H1 (cell line): ENCODE measurements at regions not wholly inside any gene's neighbourhood (a gene's known extent, or its start where the extent isn't known, plus 50 kb on each side); places are given as distances from the start of the nearest gene placed in this dataset.

Experiments used
- CTCF ChIA-PET: fragments of 300-600 bp; sonication (Branson Sonifier 250); formaldehyde crosslinking; loops from one replicate; lab custom pipeline; 2021; ENCODE audit not compliant: partially characterized antibody; lab: Charles Lee
- POLR2A ChIA-PET: fragments of 300-600 bp; sonication (Branson Sonifier 250); formaldehyde crosslinking; loops from one replicate; lab custom pipeline; 2021; ENCODE audit warnings: inconsistent platforms; ENCODE audit not compliant: partially characterized antibody; lab: Charles Lee
- DNase-seq, 2 experiments: peaks; one replicate each; pipeline versions ENCODE4 v3.0.0 to v3.0.0-alpha.2; 2010 to 2022; ENCODE audit warnings: low spot score in 2 of 2, low read depth in 1 of 2, mixed read lengths in 1 of 2
- FAIRE-seq: peaks from 2 replicates; lab custom pipeline; 2011; peaks lifted over from hg19 to GRCh38; lab: Jason Lieb, UNC
- H2AFZ ChIP-seq: 2 replicates; pipeline ENCODE4 v1.8.1; 2012; ENCODE audit warnings: low read length, inconsistent platforms
- H2AK5ac ChIP-seq: 2 replicates; pipeline ENCODE4 v1.6.1; 2013; ENCODE audit warnings: low read depth, low read length
- H2BK120ac ChIP-seq: replicated peaks from 2 replicates; pipeline ENCODE3; 2013; ENCODE audit warnings: low read depth, low read length, inconsistent platforms
- H2BK12ac ChIP-seq: 2 replicates; pipeline ENCODE4 v1.6.1; 2013; ENCODE audit warnings: low read depth, low read length
- H2BK15ac ChIP-seq: 2 replicates; pipeline ENCODE4 v1.6.1; 2013; ENCODE audit warnings: low read length
- H2BK20ac ChIP-seq: 2 replicates; pipeline ENCODE4 v1.6.1; 2013; ENCODE audit warnings: low read length
- H2BK5ac ChIP-seq: 2 replicates; pipeline ENCODE4 v1.6.1; 2013; ENCODE audit warnings: low read depth, low read length
- H3K14ac ChIP-seq: 2 replicates; pipeline ENCODE4 v1.6.1; 2013; ENCODE audit warnings: inconsistent platforms; ENCODE audit not compliant: insufficient read length
- H3K18ac ChIP-seq: 2 replicates; pipeline ENCODE4 v1.6.1; 2013; ENCODE audit warnings: low read length; ENCODE audit errors: extremely low read depth
- H3K23ac ChIP-seq: 2 replicates; pipeline ENCODE4 v1.6.1; 2013; ENCODE audit warnings: inconsistent platforms; ENCODE audit not compliant: insufficient read length
- H3K23me2 ChIP-seq: 2 replicates; pipeline ENCODE4 v1.6.1; 2013; ENCODE audit warnings: low read depth, low read length
- H3K27ac ChIP-seq: 2 replicates; pipeline ENCODE4 v1.6.1; 2011; ENCODE audit warnings: low read depth, low read length, inconsistent platforms
- H3K27me3 ChIP-seq, 4 experiments: replicated peaks in 1 of 4; 1 replicate in 1 of 4; 2 replicates in 3 of 4; pipeline versions ENCODE4 v1.6.1 to v1.8.1; 2011 to 2013; ENCODE audit warnings: low read length in 3 of 4, mild to moderate bottlenecking in 3 of 4, inconsistent platforms in 2 of 4, mixed read lengths in 2 of 4, moderate library complexity in 1 of 4; ENCODE audit not compliant: control insufficient read depth in 3 of 4, insufficient read depth in 3 of 4; ENCODE audit errors: extremely low read depth in 1 of 4
- H3K36me3 ChIP-seq, 4 experiments: 2 replicates each; pipeline versions ENCODE4 v1.6.1 to v1.8.1; 2011 to 2013; ENCODE audit warnings: mild to moderate bottlenecking in 4 of 4, low read length in 3 of 4, moderate library complexity in 2 of 4, control low read depth in 1 of 4, inconsistent platforms in 1 of 4; ENCODE audit not compliant: insufficient read depth in 4 of 4, control insufficient read depth in 2 of 4
- H3K4ac ChIP-seq: replicated peaks from 2 replicates; pipeline ENCODE3; 2013; ENCODE audit warnings: low read length, low read depth, mixed read lengths, inconsistent platforms; ENCODE audit not compliant: insufficient read length
- H3K4me1 ChIP-seq, 4 experiments: replicated peaks in 1 of 4; 1 replicate in 1 of 4; 2 replicates in 3 of 4; pipeline versions ENCODE4 v1.6.1 to v1.8.1; 2011 to 2013; ENCODE audit warnings: low read length in 3 of 4, inconsistent platforms in 2 of 4, mixed read lengths in 1 of 4; ENCODE audit not compliant: insufficient read depth in 4 of 4, control insufficient read depth in 3 of 4
- H3K4me2 ChIP-seq, 2 experiments: 2 replicates each; pipeline versions ENCODE4 v1.6.1 to v1.8.1; 2011 to 2013; ENCODE audit warnings: low read depth in 2 of 2, low read length in 2 of 2, control low read depth in 1 of 2, inconsistent platforms in 1 of 2, mild to moderate bottlenecking in 1 of 2; ENCODE audit not compliant: insufficient read depth in 1 of 2
- H3K4me3 ChIP-seq, 4 experiments: fragments of 200-600, 300-600 bp in 1 of 4; sonication (generic), shearing (Covaris generic), sonication (Bioruptor Twin) in 1 of 4; 2 replicates each; pipeline versions ENCODE4 v1.5.1 to v1.8.1; 2011 to 2016; ENCODE audit warnings: low read length in 4 of 4, low read depth in 3 of 4, control low read depth in 2 of 4, inconsistent platforms in 2 of 4, mild to moderate bottlenecking in 2 of 4, mixed read lengths in 1 of 4, moderate library complexity in 1 of 4; ENCODE audit not compliant: insufficient read depth in 2 of 4; ENCODE audit errors: extremely low read depth in 1 of 4
- H3K56ac ChIP-seq: replicated peaks from 2 replicates; pipeline ENCODE3; 2013; ENCODE audit warnings: low read depth, mild to moderate bottlenecking, mixed read lengths, low read length, inconsistent platforms; ENCODE audit not compliant: insufficient read length
- H3K79me1 ChIP-seq: 2 replicates; pipeline ENCODE4 v1.6.1; 2013; ENCODE audit warnings: low read depth, low read length, control low read depth
- H3K79me2 ChIP-seq, 2 experiments: 2 replicates each; pipeline versions ENCODE4 v1.6.1 to v1.8.1; 2012 to 2013; ENCODE audit warnings: low read length in 2 of 2, mild to moderate bottlenecking in 2 of 2, inconsistent platforms in 1 of 2; ENCODE audit not compliant: insufficient read depth in 2 of 2, control insufficient read depth in 1 of 2
- H3K9ac ChIP-seq, 4 experiments: replicated peaks in 1 of 4; 1 replicate in 1 of 4; 2 replicates in 3 of 4; pipeline versions ENCODE4 v1.6.1 to v1.8.1; 2011 to 2013; ENCODE audit warnings: low read depth in 3 of 4, low read length in 3 of 4, control low read depth in 2 of 4, mild to moderate bottlenecking in 2 of 4, moderate library complexity in 2 of 4, inconsistent platforms in 1 of 4; ENCODE audit errors: extremely low read depth in 1 of 4
- H3K9me3 ChIP-seq, 2 experiments: 2 replicates each; pipeline versions ENCODE4 v1.6.1 to v1.8.1; 2012 to 2013; ENCODE audit warnings: mild to moderate bottlenecking in 2 of 2, moderate library complexity in 2 of 2, control low read depth in 1 of 2, inconsistent platforms in 1 of 2, low read depth in 1 of 2, low read length in 1 of 2, mixed read lengths in 1 of 2; ENCODE audit not compliant: insufficient read depth in 2 of 2
- H4K20me1 ChIP-seq, 2 experiments: replicated peaks in 1 of 2; 2 replicates each; pipeline versions ENCODE3 to v1.8.1; 2011 to 2013; ENCODE audit warnings: inconsistent platforms in 2 of 2, low read length in 2 of 2, mild to moderate bottlenecking in 1 of 2; ENCODE audit not compliant: insufficient read depth in 2 of 2, control insufficient read depth in 1 of 2
- H4K5ac ChIP-seq: 2 replicates; pipeline ENCODE4 v1.6.1; 2013; ENCODE audit warnings: low read length, low read depth, mixed read lengths, inconsistent platforms; ENCODE audit not compliant: insufficient read length
- H4K8ac ChIP-seq: 2 replicates; pipeline ENCODE4 v1.8.0; 2013; ENCODE audit warnings: mild to moderate bottlenecking, moderate library complexity, low read length, inconsistent platforms; ENCODE audit not compliant: insufficient read depth; ENCODE audit errors: extremely low read depth
- H4K91ac ChIP-seq: replicated peaks from 2 replicates; pipeline ENCODE3; 2013; ENCODE audit warnings: low read length, mixed read lengths, inconsistent platforms; ENCODE audit not compliant: insufficient read length
- BCL11A ChIP-seq, 2 experiments: IDR thresholded peaks; one replicate each; pipeline ENCODE4 v1.6.1; 2011; ENCODE audit warnings: low read depth in 2 of 2, low read length in 2 of 2, mild to moderate bottlenecking in 2 of 2
- CHD1 ChIP-seq: IDR thresholded peaks from 2 replicates; pipeline ENCODE4 v1.6.1; 2012; ENCODE audit warnings: low read depth, low read length, improper control_type of control experiment
- CREB1 ChIP-seq: IDR thresholded peaks from 2 replicates; pipeline ENCODE4 v1.6.1; 2012; ENCODE audit warnings: inconsistent platforms
- CTBP2 ChIP-seq: IDR thresholded peaks from 2 replicates; pipeline ENCODE4 v1.7.0; 2011; ENCODE audit warnings: borderline replicate concordance, mild to moderate bottlenecking, moderate library complexity, mixed read lengths, low read length; ENCODE audit not compliant: insufficient read depth, insufficient read length
- KDM4A ChIP-seq: IDR thresholded peaks from one replicate; pipeline ENCODE4 v1.7.1; 2012; ENCODE audit warnings: low read depth, mild to moderate bottlenecking, moderate library complexity, low read length, inconsistent platforms; ENCODE audit not compliant: severe bottlenecking
- RXRA ChIP-seq: IDR thresholded peaks from 2 replicates; pipeline ENCODE4 v1.6.1; 2011; ENCODE audit warnings: low read depth, mild to moderate bottlenecking, low read length, moderate library complexity; ENCODE audit not compliant: insufficient read depth
- SIRT6 ChIP-seq: IDR thresholded peaks from one replicate; pipeline ENCODE4 v1.7.1; 2012; ENCODE audit warnings: low read length, inconsistent platforms
- ZNF274 ChIP-seq: IDR thresholded peaks from 2 replicates; pipeline ENCODE4 v1.7.0; 2012; ENCODE audit warnings: low read length, borderline replicate concordance; ENCODE audit errors: extremely low read depth
- WGBS, 2 experiments: shearing (Covaris generic) in 1 of 2; methylation state at CpG; one replicate each; pipeline versions ENCODE4 v1.1.6 to v1.1.7; 2013 to 2015; ENCODE audit warnings: low lambda C conversion rate in 2 of 2, mixed read lengths in 2 of 2, inconsistent platforms in 1 of 2, low coverage in 1 of 2, missing lambda C conversion rate in 1 of 2; ENCODE audit not compliant: insufficient replicate concordance in 2 of 2, insufficient coverage in 1 of 2, insufficient read length in 1 of 2; ENCODE audit errors: extremely low coverage in 1 of 2, missing lambda C conversion rate in 1 of 2; 5-methylcytosine and 5-hydroxymethylcytosine counted together

- Histone ChIP-seq H3K14ac (no peak overlapping the region), H3K36me3 (no peaks in the 10 kb centered on the region), H2BK5ac (no peak overlapping the region), H3K4me2 (no peak overlapping the region), H2BK120ac (no peak overlapping the region), H2BK20ac (no peak overlapping the region), H4K91ac (no peak overlapping the region), H3K18ac (no peak overlapping the region), H3K79me2 (no peaks in the 10 kb centered on the region), H3K9me3 (0 out of 4 replicates have a peak, but pooled peaks cover 0 to 2% of the 10 kb centered on the region in 2 experiments), H2AFZ (no peak overlapping the region), H2BK15ac (no peak overlapping the region), H4K5ac (no peak overlapping the region), H3K23ac (no peak overlapping the region), H4K8ac (no peak overlapping the region), H3K56ac (no peak overlapping the region), H3K4me1 (no peaks in the 10 kb centered on the region), H3K23me2 (peaks cover 2% of the 10 kb centered on the region; the same call in 1 of the 2 replicates), H4K20me1 (no peaks in the 10 kb centered on the region), H2AK5ac (no peak overlapping the region), H3K4ac (no peak overlapping the region), H2BK12ac (no peak overlapping the region), H3K27ac (no peak overlapping the region), H3K4me3 (no peak overlapping the region), H3K27me3 (no peaks in the 10 kb centered on the region), H3K79me1 (no peaks in the 10 kb centered on the region), H3K9ac (no peak overlapping the region)
- 93% methylated on average over 1 of the region's 1 CpG; no CpG with 5 or more reads in 1 of the 2 experiments for WGBS, 2 experiments
- TF ChIP-seq RXRA (no peak), ZNF274 (no peak), CREB1 (no peak), SIRT6 (no peak), BCL11A (IDR thresholded peaks at IDR 0.05; ENCODE audit: low read depth in 2 of 2, low read length in 2 of 2) (no peak), KDM4A (no peak), CTBP2 (no peak), CHD1 (no peak)
- CTCF ChIA-PET: no interaction called here
- no peak for DNase-seq
- POLR2A ChIA-PET: no interaction called here
- FAIRE-seq: no peak
Measured at GRCh38 chr14:83196236-83196635, 1662.6 kb upstream of the SEL1L start.
